ENCODE measurements at regions not wholly inside any gene's neighbourhood (a gene's known extent, or its start where the extent isn't known, plus 50 kb on each side); places are given as distances from the start of the nearest gene placed in this dataset.

- Mint-ChIP-seq H3K4me3 (ENCODE audit: unreplicated experiment) (peak overlapping the region; percentile 79), H3K4me1 (ENCODE audit: low read depth, unreplicated experiment) (peaks cover 3% of the 10 kb centered on the region), H3K27me3 (ENCODE audit: unreplicated experiment) (no peaks in the 10 kb centered on the region), H3K36me3 (ENCODE audit: unreplicated experiment) (no peaks in the 10 kb centered on the region), H3K27ac (ENCODE audit: unreplicated experiment) (peak overlapping the region; percentile 90), H3K9me3 (ENCODE audit: unreplicated experiment) (no peaks in the 10 kb centered on the region)
- peak; percentile 34 for DNase-seq
- TF ChIP-seq CTCF (IDR thresholded peaks at IDR 0.05; ENCODE audit: partially characterized antibody, unreplicated experiment): peak; percentile 95
Measured at GRCh38 chr7:136405931-136406777, 429.0 kb upstream of the MTPN start.

- Mint-ChIP-seq H3K9me3 (ENCODE audit: unreplicated experiment) (peaks cover 1% of the 10 kb centered on the region), H3K36me3 (ENCODE audit: unreplicated experiment) (no peaks in the 10 kb centered on the region), H3K4me1 (ENCODE audit: low read depth, unreplicated experiment) (peaks cover 3% of the 10 kb centered on the region), H3K27ac (ENCODE audit: unreplicated experiment) (no peak overlapping the region), H3K27me3 (ENCODE audit: unreplicated experiment) (no peaks in the 10 kb centered on the region), H3K4me3 (ENCODE audit: unreplicated experiment) (no peak overlapping the region)
- TF ChIP-seq CTCF (IDR thresholded peaks at IDR 0.05; ENCODE audit: partially characterized antibody, unreplicated experiment): no peak
- DNase-seq: no peak
Measured at GRCh38 chr7:136403591-136403990, 426.4 kb upstream of the MTPN start.

GRCh38 chr7:136400877-136401276, 423.7 kb upstream of the MTPN start:
- Mint-ChIP-seq H3K4me3 (ENCODE audit: unreplicated experiment) (no peak overlapping the region), H3K9me3 (ENCODE audit: unreplicated experiment) (peaks cover 1% of the 10 kb centered on the region), H3K27me3 (ENCODE audit: unreplicated experiment) (no peaks in the 10 kb centered on the region), H3K36me3 (ENCODE audit: unreplicated experiment) (no peaks in the 10 kb centered on the region), H3K27ac (ENCODE audit: unreplicated experiment) (no peak overlapping the region), H3K4me1 (ENCODE audit: low read depth, unreplicated experiment) (no peaks in the 10 kb centered on the region)
- TF ChIP-seq CTCF (IDR thresholded peaks at IDR 0.05; ENCODE audit: partially characterized antibody, unreplicated experiment): no peak
- no peak for DNase-seq

- DNase-seq: no peak
- no peaks in the 10 kb centered on the region for H3K27me3 Mint-ChIP-seq (ENCODE audit: unreplicated experiment)
- no peak overlapping the region for H3K4me3 Mint-ChIP-seq (ENCODE audit: unreplicated experiment)
- H3K4me1 Mint-ChIP-seq (ENCODE audit: low read depth, unreplicated experiment): no peaks in the 10 kb centered on the region
- no peak for TF ChIP-seq CTCF (IDR thresholded peaks at IDR 0.05; ENCODE audit: partially characterized antibody, unreplicated experiment)
- H3K36me3 Mint-ChIP-seq (ENCODE audit: unreplicated experiment): no peaks in the 10 kb centered on the region
- peaks cover 1% of the 10 kb centered on the region for H3K9me3 Mint-ChIP-seq (ENCODE audit: unreplicated experiment)
- H3K27ac Mint-ChIP-seq (ENCODE audit: unreplicated experiment): no peak overlapping the region
Measured at GRCh38 chr7:136399385-136399784, 422.2 kb upstream of the MTPN start.

- Mint-ChIP-seq H3K36me3 (ENCODE audit: unreplicated experiment) (no peaks in the 10 kb centered on the region), H3K27ac (ENCODE audit: unreplicated experiment) (no peak overlapping the region), H3K9me3 (ENCODE audit: unreplicated experiment) (no peaks in the 10 kb centered on the region), H3K4me3 (ENCODE audit: unreplicated experiment) (no peak overlapping the region), H3K27me3 (ENCODE audit: unreplicated experiment) (no peaks in the 10 kb centered on the region), H3K4me1 (ENCODE audit: low read depth, unreplicated experiment) (no peaks in the 10 kb centered on the region)
- TF ChIP-seq CTCF (IDR thresholded peaks at IDR 0.05; ENCODE audit: partially characterized antibody, unreplicated experiment): no peak
- no peak for DNase-seq
Measured at GRCh38 chr7:136392856-136393255, 415.7 kb upstream of the MTPN start.

Measured in glutamatergic neuron (in vitro differentiated cells).